KMS-11 (cell line): ENCODE measurements at regions not wholly inside any gene's neighbourhood (a gene's known extent, or its start where the extent isn't known, plus 50 kb on each side); places are given as distances from the start of the nearest gene placed in this dataset.

Experiments
- H2AFZ ChIP-seq: fragments of 200-600 bp; sonication (generic); 2 replicates; pipeline ENCODE4 v1.6.1; 2016; ENCODE audit warnings: antibody characterized with exemption, mixed run types, low read depth
- H3K27ac ChIP-seq: fragments of 200-600 bp; sonication (generic); 2 replicates; pipeline ENCODE4 v1.6.1; 2016; ENCODE audit warnings: mild to moderate bottlenecking, mixed run types
- H3K27me3 ChIP-seq: fragments of 200-600 bp; sonication (generic); 2 replicates; pipeline ENCODE4 v1.6.1; 2017; ENCODE audit warnings: mild to moderate bottlenecking, low read depth, mixed run types, moderate library complexity; ENCODE audit not compliant: insufficient read depth
- H3K36me3 ChIP-seq: fragments of 200-600 bp; sonication (generic); 2 replicates; pipeline ENCODE4 v1.6.1; 2017; ENCODE audit warnings: mild to moderate bottlenecking, mixed run types; ENCODE audit not compliant: insufficient read depth
- H3K4me1 ChIP-seq: fragments of 200-600 bp; sonication (generic); 2 replicates; pipeline ENCODE4 v1.6.1; 2016; ENCODE audit warnings: mild to moderate bottlenecking, low read depth, mixed run types; ENCODE audit not compliant: poor library complexity, severe bottlenecking
- H3K4me2 ChIP-seq: fragments of 200-600 bp; sonication (generic); 2 replicates; pipeline ENCODE4 v1.7.0; 2016; ENCODE audit warnings: mild to moderate bottlenecking, mixed run types
- H3K4me3 ChIP-seq: fragments of 200-600 bp; sonication (generic); IDR thresholded peaks from 2 replicates; pipeline ENCODE4 v1.6.1; 2017; ENCODE audit warnings: low read depth, low read length, mixed read lengths; ENCODE audit not compliant: insufficient read depth
- H3K79me2 ChIP-seq: fragments of 200-600 bp; sonication (generic); 2 replicates; pipeline ENCODE4 v1.6.1; 2016; ENCODE audit warnings: low read depth, mixed run types; ENCODE audit not compliant: insufficient read depth
- H3K9ac ChIP-seq: fragments of 200-600 bp; sonication (generic); 2 replicates; pipeline ENCODE4 v1.6.1; 2016; ENCODE audit warnings: mild to moderate bottlenecking, mixed run types
- H4K20me1 ChIP-seq: fragments of 200-600 bp; sonication (generic); 2 replicates; pipeline ENCODE4 v1.6.1; 2016; ENCODE audit warnings: mild to moderate bottlenecking, mixed run types; ENCODE audit not compliant: insufficient read depth
- TF ChIP-seq, protein P1 (sequence below): fragments of 200-600 bp; sonication (generic); conservative IDR thresholded peaks from 2 replicates; pipeline ENCODE4 v1.6.1; 2017; ENCODE audit warnings: low read depth, mild to moderate bottlenecking, antibody characterized with exemption, low read length, moderate library complexity, mixed read lengths

DNA sequence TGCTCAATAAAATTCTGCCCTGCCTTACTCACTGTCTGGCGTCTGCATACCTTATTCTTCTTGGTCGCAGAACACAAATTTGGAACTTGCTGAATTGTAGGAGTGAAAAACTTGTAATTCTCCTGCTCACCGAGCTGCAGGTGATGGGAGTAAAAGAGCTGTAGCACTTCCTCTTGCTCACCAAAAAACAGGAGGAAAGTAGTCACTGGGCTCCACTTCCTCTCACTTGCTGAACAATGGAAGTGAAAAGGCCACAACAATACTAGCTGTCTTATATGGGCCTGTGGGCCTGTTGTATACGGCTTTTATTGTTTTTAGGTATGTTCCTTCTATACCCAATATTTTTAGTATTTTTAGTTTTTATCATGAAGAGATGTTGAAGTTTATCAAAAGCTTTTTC is 978.7 kb downstream of the SLITRK5 start:
- no peak overlapping the region for H2AFZ ChIP-seq
- TF ChIP-seq, protein P1, sequence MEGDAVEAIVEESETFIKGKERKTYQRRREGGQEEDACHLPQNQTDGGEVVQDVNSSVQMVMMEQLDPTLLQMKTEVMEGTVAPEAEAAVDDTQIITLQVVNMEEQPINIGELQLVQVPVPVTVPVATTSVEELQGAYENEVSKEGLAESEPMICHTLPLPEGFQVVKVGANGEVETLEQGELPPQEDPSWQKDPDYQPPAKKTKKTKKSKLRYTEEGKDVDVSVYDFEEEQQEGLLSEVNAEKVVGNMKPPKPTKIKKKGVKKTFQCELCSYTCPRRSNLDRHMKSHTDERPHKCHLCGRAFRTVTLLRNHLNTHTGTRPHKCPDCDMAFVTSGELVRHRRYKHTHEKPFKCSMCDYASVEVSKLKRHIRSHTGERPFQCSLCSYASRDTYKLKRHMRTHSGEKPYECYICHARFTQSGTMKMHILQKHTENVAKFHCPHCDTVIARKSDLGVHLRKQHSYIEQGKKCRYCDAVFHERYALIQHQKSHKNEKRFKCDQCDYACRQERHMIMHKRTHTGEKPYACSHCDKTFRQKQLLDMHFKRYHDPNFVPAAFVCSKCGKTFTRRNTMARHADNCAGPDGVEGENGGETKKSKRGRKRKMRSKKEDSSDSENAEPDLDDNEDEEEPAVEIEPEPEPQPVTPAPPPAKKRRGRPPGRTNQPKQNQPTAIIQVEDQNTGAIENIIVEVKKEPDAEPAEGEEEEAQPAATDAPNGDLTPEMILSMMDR: no peak

DNA sequence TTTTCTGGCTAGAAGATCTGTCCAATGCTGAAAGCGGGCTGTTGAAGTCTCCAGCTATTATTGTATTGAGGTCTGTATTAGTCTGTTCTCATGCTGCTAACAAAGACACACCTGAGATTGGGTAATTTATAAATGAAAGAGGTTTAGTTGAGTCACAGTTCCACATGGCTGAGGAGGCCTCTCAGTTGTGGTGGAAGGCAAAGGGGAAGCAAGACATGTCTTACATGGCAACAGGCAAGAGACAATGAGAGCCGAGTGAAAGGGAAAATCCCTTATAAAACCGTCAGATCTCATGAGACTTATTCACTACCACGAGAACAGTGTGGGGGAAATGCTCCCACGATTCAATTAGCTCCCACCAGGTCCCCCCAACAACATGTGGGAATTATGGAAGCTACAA is 980.4 kb downstream of the SLITRK5 start:
- TF ChIP-seq, protein P1: no peak
- no peak overlapping the region for H3K4me3 ChIP-seq
- no peaks in the 10 kb centered on the region for H4K20me1 ChIP-seq
- no peaks in the 10 kb centered on the region for H3K79me2 ChIP-seq
- H3K9ac ChIP-seq: no peak overlapping the region
- no peaks in the 10 kb centered on the region for H3K4me1 ChIP-seq
- H3K36me3 ChIP-seq: no peaks in the 10 kb centered on the region
- H2AFZ ChIP-seq: no peak overlapping the region
- no peak overlapping the region for H3K27ac ChIP-seq
- no peak overlapping the region for H3K4me2 ChIP-seq
- H3K27me3 ChIP-seq: no peaks in the 10 kb centered on the region

More for the DNA sequence above, 978.7 kb downstream of the SLITRK5 start:
- H3K36me3 ChIP-seq: no peaks in the 10 kb centered on the region
- no peak overlapping the region for H3K4me3 ChIP-seq
- no peaks in the 10 kb centered on the region for H3K79me2 ChIP-seq
- H4K20me1 ChIP-seq: no peaks in the 10 kb centered on the region
- H3K27ac ChIP-seq: no peak overlapping the region
- H3K27me3 ChIP-seq: no peaks in the 10 kb centered on the region
- H3K9ac ChIP-seq: no peak overlapping the region
- H3K4me2 ChIP-seq: no peak overlapping the region
- no peaks in the 10 kb centered on the region for H3K4me1 ChIP-seq

DNA sequence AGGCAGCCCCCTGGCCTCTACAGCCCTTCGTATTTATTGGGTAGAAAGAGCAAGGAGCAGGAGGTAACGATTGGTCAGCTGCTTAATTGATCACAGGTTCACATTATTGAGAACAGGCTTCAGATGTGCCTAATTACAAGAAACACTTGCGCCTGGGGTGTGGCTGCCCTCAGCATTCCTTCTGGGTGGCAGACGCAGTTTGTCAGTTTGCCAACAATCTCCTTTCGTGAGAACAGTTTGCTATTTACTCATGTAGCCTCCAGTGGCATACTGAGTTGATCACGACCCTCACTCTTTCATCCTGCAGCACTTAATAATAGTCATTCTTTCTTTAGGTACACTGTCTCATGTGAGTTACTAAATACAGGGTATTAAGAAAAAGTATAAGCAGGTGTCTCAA is 985.6 kb downstream of the SLITRK5 start:
- Histone ChIP-seq H3K4me3 (no peak overlapping the region), H3K27me3 (no peaks in the 10 kb centered on the region), H3K4me1 (no peaks in the 10 kb centered on the region), H3K9ac (no peak overlapping the region), H3K27ac (no peak overlapping the region), H3K4me2 (no peak overlapping the region), H3K36me3 (no peaks in the 10 kb centered on the region), H4K20me1 (no peaks in the 10 kb centered on the region), H3K79me2 (no peaks in the 10 kb centered on the region), H2AFZ (no peak overlapping the region)
- TF ChIP-seq, protein P1: no peak

DNA sequence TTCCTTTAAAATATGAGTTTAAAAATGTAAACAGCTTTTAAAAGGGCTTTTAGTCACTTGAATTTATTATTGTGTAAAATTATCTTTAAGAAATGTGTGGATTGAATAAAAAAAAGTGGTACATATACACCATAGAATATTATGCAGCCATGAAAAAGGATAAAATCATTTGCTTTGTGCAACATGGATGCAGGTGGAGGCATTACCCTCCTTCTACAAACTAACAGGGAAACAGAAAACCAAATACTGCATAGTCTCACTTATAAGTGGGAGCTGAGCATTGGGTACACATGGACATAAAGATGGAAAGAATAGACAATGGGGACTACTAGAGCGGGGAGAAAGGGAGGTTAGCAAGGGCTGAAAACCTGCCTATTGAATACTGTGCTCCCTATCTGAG is 999.3 kb downstream of the SLITRK5 start:
- TF ChIP-seq, protein P1: no peak
- no peaks in the 10 kb centered on the region for H3K36me3 ChIP-seq
- no peak overlapping the region for H2AFZ ChIP-seq
- no peaks in the 10 kb centered on the region for H4K20me1 ChIP-seq
- H3K9ac ChIP-seq: no peak overlapping the region
- no peaks in the 10 kb centered on the region for H3K27me3 ChIP-seq
- H3K4me3 ChIP-seq: no peak overlapping the region
- H3K4me2 ChIP-seq: no peak overlapping the region
- no peak overlapping the region for H3K27ac ChIP-seq
- no peaks in the 10 kb centered on the region for H3K4me1 ChIP-seq
- H3K79me2 ChIP-seq: no peaks in the 10 kb centered on the region
